PC-3 (cell line): ENCODE measurements at regions not wholly inside any gene's neighbourhood (a gene's known extent, or its start where the extent isn't known, plus 50 kb on each side); places are given as distances from the start of the nearest gene placed in this dataset.

ENCODE experiments used
- ATAC-seq: fragments of 200-7000 bp; cut with Tn5 transposase; 2 replicates; pipeline ENCODE4 v1.9.1; 2020; ENCODE audit warnings: mild to moderate bottlenecking, moderate library complexity
- BruUV-seq: library from RNA; stranded (reverse); fragments of 400-500 nt; replicated peaks from 2 replicates; lab custom pipeline; 2021; lab: Mats Ljungman, UMichigan
- CTCF ChIA-PET: fragments of 300-600 bp; sonication (Branson Sonifier 250); formaldehyde crosslinking; loops from one replicate; lab custom pipeline; 2022; ENCODE audit warnings: antibody characterized with exemption; lab: Charles Lee
- POLR2A ChIA-PET: fragments of 300-600 bp; sonication (Branson Sonifier 250); formaldehyde crosslinking; loops from one replicate; lab custom pipeline; 2022; ENCODE audit warnings: antibody characterized with exemption; ENCODE audit not compliant: unreplicated experiment; lab: Charles Lee
- DNase-seq: peaks from one replicate; pipeline ENCODE4 v3.0.0-alpha.2; 2015
- H2AFZ ChIP-seq: fragments of 300-600 bp; sonication (generic); 2 replicates; pipeline ENCODE4 v1.6.0; 2016; ENCODE audit warnings: antibody characterized with exemption, low read length
- H3F3A ChIP-seq: fragments of 300-600 bp; sonication (generic); one replicate; pipeline ENCODE4 v1.6.0; 2017; ENCODE audit warnings: antibody characterized with exemption, low read length, control low read depth, mild to moderate bottlenecking; ENCODE audit not compliant: unreplicated experiment
- H3K27ac ChIP-seq: fragments of 300-600 bp; sonication (generic); 2 replicates; pipeline ENCODE4 v1.5.1; 2016; ENCODE audit warnings: mild to moderate bottlenecking, low read length
- H3K27me3 ChIP-seq: fragments of 300-600 bp; sonication (generic); 2 replicates; pipeline ENCODE4 v1.6.1; 2016; ENCODE audit warnings: low read length, mixed read lengths
- H3K36me3 ChIP-seq: fragments of 300-600 bp; sonication (generic); 2 replicates; pipeline ENCODE4 v1.6.1; 2016; ENCODE audit warnings: low read depth, mixed run types, low read length, mixed read lengths
- H3K4me1 ChIP-seq: fragments of 300-600 bp; sonication (generic); 2 replicates; pipeline ENCODE4 v1.5.1; 2016; ENCODE audit warnings: low read length; ENCODE audit not compliant: insufficient read depth
- H3K4me2 ChIP-seq: fragments of 300-600 bp; sonication (generic); 2 replicates; pipeline ENCODE4 v1.6.0; 2016; ENCODE audit warnings: low read length
- H3K4me3 ChIP-seq: fragments of 300-600 bp; sonication (generic); 2 replicates; pipeline ENCODE4 v1.5.1; 2016; ENCODE audit warnings: mild to moderate bottlenecking, low read length, mixed read lengths
- H3K79me2 ChIP-seq: fragments of 300-600 bp; sonication (generic); 2 replicates; pipeline ENCODE4 v1.6.1; 2017; ENCODE audit warnings: low read length, mixed read lengths
- H3K9ac ChIP-seq: fragments of 300-600 bp; sonication (generic); 2 replicates; pipeline ENCODE4 v1.6.0; 2016; ENCODE audit warnings: mild to moderate bottlenecking, low read length
- H3K9me2 ChIP-seq: fragments of 300-600 bp; sonication (generic); replicated peaks from 2 replicates; pipeline ENCODE4 v1.6.1; 2016; ENCODE audit warnings: mixed run types, low read length, mixed read lengths
- H3K9me3 ChIP-seq: fragments of 300-600 bp; sonication (generic); 2 replicates; pipeline ENCODE4 v1.6.1; 2016; ENCODE audit warnings: low read length, mixed read lengths
- H4K20me1 ChIP-seq: fragments of 300-600 bp; sonication (generic); 2 replicates; pipeline ENCODE4 v1.6.1; 2016; ENCODE audit warnings: low read length, mixed read lengths
- EZH2 ChIP-seq: fragments of 300-600 bp; sonication (generic); IDR thresholded peaks from one replicate; pipeline ENCODE4 v1.6.1; 2017; ENCODE audit warnings: antibody characterized with exemption, mild to moderate bottlenecking, low read length; ENCODE audit not compliant: unreplicated experiment
- EZH2phosphoT487 ChIP-seq: fragments of 300-600 bp; sonication (generic); IDR thresholded peaks from 2 replicates; pipeline ENCODE4 v1.6.1; 2018; ENCODE audit warnings: mild to moderate bottlenecking, antibody characterized with exemption, low read length, borderline replicate concordance
- intact Hi-C: fragments of 100-400 bp; cut with micrococcal nuclease; formaldehyde crosslinking; loops from 2 replicates; pipeline ENCODE4 v1.9.0; 2023
- TF ChIP-seq, protein P1 (sequence below): fragments of 300-600 bp; sonication (generic); conservative IDR thresholded peaks from 2 replicates; pipeline ENCODE4 v1.5.1; 2017; ENCODE audit warnings: antibody characterized with exemption, low read depth, mild to moderate bottlenecking, low read length

DNA sequence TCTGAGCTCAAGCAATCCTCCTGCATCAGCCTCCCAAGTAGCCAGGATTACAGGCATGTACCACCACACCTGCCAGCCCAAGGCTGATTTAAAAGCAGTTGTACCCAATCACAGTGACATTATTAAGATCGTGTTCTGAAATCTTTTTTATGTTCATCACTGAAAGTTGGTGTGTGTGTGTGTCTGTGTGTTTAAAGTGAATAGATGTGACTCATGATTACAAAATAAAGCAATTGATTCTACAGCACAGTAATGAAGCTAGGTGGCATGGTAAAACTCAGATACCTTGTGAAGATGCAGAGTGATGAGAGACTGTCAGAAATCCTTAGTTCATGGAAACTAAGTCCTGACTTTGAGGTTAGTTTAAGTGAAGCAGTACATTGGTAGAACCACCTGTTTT lies 74.2 kb upstream of the ATP2B1 start:
- DNase-seq (peak; percentile 49), ATAC-seq (peak; percentile 43)
- CTCF ChIA-PET, result interaction anchor here (1.1 kb wide), 1 partner anchor 165 kb away, joined by 3 read pairs; no protein-coding TSS in a partner anchor
- Histone ChIP-seq H3K9ac (peak overlapping the region; percentile 8; the same call in 1 of the 2 replicates), H2AFZ (no peak overlapping the region), H3K27ac (peak overlapping the region; percentile 21), H3K36me3 (peaks cover 4% of the 10 kb centered on the region; the same call in 1 of the 2 replicates), H3K9me3 (0 out of 2 replicates have a peak, but pooled peaks cover 12% of the 10 kb centered on the region), H3K4me3 (no peak overlapping the region), H3K4me2 (0 out of 2 replicates have a peak overlapping the region, but pooled peaks have one; percentile 12), H3K9me2 (no peaks in the 10 kb centered on the region), H4K20me1 (no peaks in the 10 kb centered on the region), H3K4me1 (peaks cover 39% of the 10 kb centered on the region), H3K79me2 (no peaks in the 10 kb centered on the region), H3K27me3 (no peaks in the 10 kb centered on the region), H3F3A (no peaks in the 10 kb centered on the region)
- intact Hi-C loops, result no loop called here
- TF ChIP-seq, protein P1, sequence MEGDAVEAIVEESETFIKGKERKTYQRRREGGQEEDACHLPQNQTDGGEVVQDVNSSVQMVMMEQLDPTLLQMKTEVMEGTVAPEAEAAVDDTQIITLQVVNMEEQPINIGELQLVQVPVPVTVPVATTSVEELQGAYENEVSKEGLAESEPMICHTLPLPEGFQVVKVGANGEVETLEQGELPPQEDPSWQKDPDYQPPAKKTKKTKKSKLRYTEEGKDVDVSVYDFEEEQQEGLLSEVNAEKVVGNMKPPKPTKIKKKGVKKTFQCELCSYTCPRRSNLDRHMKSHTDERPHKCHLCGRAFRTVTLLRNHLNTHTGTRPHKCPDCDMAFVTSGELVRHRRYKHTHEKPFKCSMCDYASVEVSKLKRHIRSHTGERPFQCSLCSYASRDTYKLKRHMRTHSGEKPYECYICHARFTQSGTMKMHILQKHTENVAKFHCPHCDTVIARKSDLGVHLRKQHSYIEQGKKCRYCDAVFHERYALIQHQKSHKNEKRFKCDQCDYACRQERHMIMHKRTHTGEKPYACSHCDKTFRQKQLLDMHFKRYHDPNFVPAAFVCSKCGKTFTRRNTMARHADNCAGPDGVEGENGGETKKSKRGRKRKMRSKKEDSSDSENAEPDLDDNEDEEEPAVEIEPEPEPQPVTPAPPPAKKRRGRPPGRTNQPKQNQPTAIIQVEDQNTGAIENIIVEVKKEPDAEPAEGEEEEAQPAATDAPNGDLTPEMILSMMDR, result no peak
- TF ChIP-seq EZH2phosphoT487 (no peak), EZH2 (no peak)
- POLR2A ChIA-PET, result no interaction called here
- no TSS peak for BruUV-seq

- Histone ChIP-seq H4K20me1 (no peaks in the 10 kb centered on the region), H3K27me3 (no peaks in the 10 kb centered on the region), H3K36me3 (peaks cover 4% of the 10 kb centered on the region; the same call in 1 of the 2 replicates), H3K27ac (peak overlapping the region; percentile 21), H2AFZ (no peak overlapping the region), H3K4me1 (peaks cover 47% of the 10 kb centered on the region), H3K79me2 (no peaks in the 10 kb centered on the region), H3K9ac (peak overlapping the region; percentile 8; the same call in 1 of the 2 replicates), H3K9me3 (0 out of 2 replicates have a peak, but pooled peaks cover 11% of the 10 kb centered on the region), H3F3A (no peaks in the 10 kb centered on the region), H3K4me2 (no peak overlapping the region), H3K4me3 (no peak overlapping the region), H3K9me2 (no peaks in the 10 kb centered on the region)
- no peak for TF ChIP-seq EZH2
- TF ChIP-seq EZH2phosphoT487, result no peak
- TF ChIP-seq, protein P1, result no peak
- ChIA-PET CTCF (interaction anchor here (1.1 kb wide), 1 partner anchor 165 kb away, joined by 3 read pairs; no protein-coding TSS in a partner anchor), POLR2A (no interaction called here)
- no TSS peak for BruUV-seq
- intact Hi-C loops, result no loop called here
- DNase-seq (no peak), ATAC-seq (no peak)
These were observed 73.4 kb upstream of the ATP2B1 start for GRCh38 chr12:89781946-89782550.

GRCh38 chr12:89781156-89781555 lies 72.5 kb upstream of the ATP2B1 start:
- H3K27me3 ChIP-seq, result no peaks in the 10 kb centered on the region

More at GRCh38 chr12:89781156-89781555, 72.5 kb upstream of the ATP2B1 start:
- H3K4me2 ChIP-seq, result no peak overlapping the region
- no peaks in the 10 kb centered on the region for H3F3A ChIP-seq
- ATAC-seq, result no peak
- TF ChIP-seq EZH2 (no peak), EZH2phosphoT487 (no peak)
- TF ChIP-seq, protein P1, result no peak
- no peaks in the 10 kb centered on the region for H4K20me1 ChIP-seq
- H2AFZ ChIP-seq, result no peak overlapping the region
- CTCF ChIA-PET, result interaction anchor here (0.6 kb wide), 1 partner anchor 169 kb away, joined by 3 read pairs; no protein-coding TSS in a partner anchor
- POLR2A ChIA-PET, result no interaction called here
- H3K36me3 ChIP-seq, result no peaks in the 10 kb centered on the region; the same call in 1 of the 2 replicates
- H3K4me3 ChIP-seq, result no peak overlapping the region
- BruUV-seq, result no TSS peak
- no peaks in the 10 kb centered on the region for H3K9me2 ChIP-seq
- H3K4me1 ChIP-seq, result peaks cover 52% of the 10 kb centered on the region
- H3K9ac ChIP-seq, result no peak overlapping the region
- 0 out of 2 replicates have a peak overlapping the region, but pooled peaks have one; percentile 21 for H3K27ac ChIP-seq
- 0 out of 2 replicates have a peak, but pooled peaks cover 2% of the 10 kb centered on the region for H3K9me3 ChIP-seq
- DNase-seq, result no peak
- no peaks in the 10 kb centered on the region for H3K79me2 ChIP-seq
- intact Hi-C loops, result no loop called here
